ENCODE measurements at regions not wholly inside any gene's neighbourhood (a gene's known extent, or its start where the extent isn't known, plus 50 kb on each side); places are given as distances from the start of the nearest gene placed in this dataset.
"Not testable (repeated sequence)": the region's sequence is repeated elsewhere in the genome, so short reads cannot be mapped to it uniquely, and the experiment has no call there.

GRCh38 chr2:167844714-167845530 is 402.5 kb downstream of the STK39 start:
- Mint-ChIP-seq H3K27me3 (no peaks in the 10 kb centered on the region), H3K27ac (no peak overlapping the region), H3K36me3 (no peaks in the 10 kb centered on the region), H3K4me3 (no peak overlapping the region), H3K9me3 (peaks cover 20% of the 10 kb centered on the region), H3K4me1 (ENCODE audit: unreplicated experiment) (no peaks in the 10 kb centered on the region)
- DNase-seq (ENCODE audit: extremely low spot score, unreplicated experiment): no peak
- peak; percentile 46 for TF ChIP-seq CTCF (conservative IDR thresholded peaks at IDR 0.05)

DNA sequence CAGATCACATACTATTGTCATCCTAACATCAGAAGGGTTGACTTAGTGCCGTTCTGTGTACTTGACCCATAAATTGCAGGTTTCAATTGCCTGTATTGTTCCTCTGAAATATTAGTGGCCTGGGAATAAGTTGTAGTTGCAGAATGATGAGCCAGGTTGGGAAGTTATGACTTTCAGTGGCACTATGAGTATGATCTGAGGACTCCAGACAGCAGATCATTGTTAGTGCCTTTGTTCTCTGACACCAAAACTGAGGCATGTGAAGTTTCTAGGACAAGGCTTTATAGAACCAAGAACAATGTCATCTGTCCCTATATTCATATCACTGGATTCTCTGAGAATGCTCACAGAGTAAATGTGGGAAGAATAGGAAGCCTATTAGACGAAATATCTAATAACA is 403.7 kb downstream of the STK39 start:
- Mint-ChIP-seq H3K9me3 (peaks cover 13% of the 10 kb centered on the region), H3K4me1 (ENCODE audit: unreplicated experiment) (no peaks in the 10 kb centered on the region), H3K4me3 (no peak overlapping the region), H3K27me3 (no peaks in the 10 kb centered on the region), H3K27ac (no peak overlapping the region), H3K36me3 (no peaks in the 10 kb centered on the region)
- DNase-seq (ENCODE audit: extremely low spot score, unreplicated experiment): no peak
- TF ChIP-seq CTCF (conservative IDR thresholded peaks at IDR 0.05): no peak

DNA sequence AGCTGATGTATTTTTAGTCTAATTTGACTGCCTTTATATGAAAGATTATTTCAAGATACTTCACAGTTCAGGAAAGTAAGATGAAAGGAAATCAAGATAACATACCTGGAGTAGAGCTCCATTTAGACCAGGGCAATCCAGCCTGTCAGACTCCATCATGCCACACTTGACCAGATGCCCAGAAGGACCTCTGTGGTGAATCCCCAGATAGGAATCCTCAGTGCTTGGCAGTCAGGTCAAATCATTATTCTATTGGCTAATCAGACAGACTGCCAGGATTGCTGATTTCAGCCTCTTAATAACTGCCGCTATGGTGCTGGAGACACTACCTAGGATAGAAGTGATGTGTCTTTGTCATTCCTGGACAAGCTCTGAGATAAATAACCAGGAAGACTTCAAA is 404.2 kb downstream of the STK39 start:
- no peak for DNase-seq (ENCODE audit: extremely low spot score, unreplicated experiment)
- peaks cover 9% of the 10 kb centered on the region for H3K9me3 Mint-ChIP-seq
- H3K4me3 Mint-ChIP-seq: no peak overlapping the region
- H3K27ac Mint-ChIP-seq: no peak overlapping the region
- H3K27me3 Mint-ChIP-seq: no peaks in the 10 kb centered on the region
- no peak for TF ChIP-seq CTCF (conservative IDR thresholded peaks at IDR 0.05)
- no peaks in the 10 kb centered on the region for H3K36me3 Mint-ChIP-seq
- no peaks in the 10 kb centered on the region for H3K4me1 Mint-ChIP-seq (ENCODE audit: unreplicated experiment)

- H3K36me3 Mint-ChIP-seq: no peaks in the 10 kb centered on the region
- DNase-seq (ENCODE audit: extremely low spot score, unreplicated experiment): no peak
- H3K9me3 Mint-ChIP-seq: no peaks in the 10 kb centered on the region
- no peaks in the 10 kb centered on the region for H3K27me3 Mint-ChIP-seq
- no peak for TF ChIP-seq CTCF (conservative IDR thresholded peaks at IDR 0.05)
- H3K4me3 Mint-ChIP-seq: no peak overlapping the region
- no peak overlapping the region for H3K27ac Mint-ChIP-seq
- no peaks in the 10 kb centered on the region for H3K4me1 Mint-ChIP-seq (ENCODE audit: unreplicated experiment)
Measured at GRCh38 chr2:167842047-167842446, 405.3 kb downstream of the STK39 start.

DNA sequence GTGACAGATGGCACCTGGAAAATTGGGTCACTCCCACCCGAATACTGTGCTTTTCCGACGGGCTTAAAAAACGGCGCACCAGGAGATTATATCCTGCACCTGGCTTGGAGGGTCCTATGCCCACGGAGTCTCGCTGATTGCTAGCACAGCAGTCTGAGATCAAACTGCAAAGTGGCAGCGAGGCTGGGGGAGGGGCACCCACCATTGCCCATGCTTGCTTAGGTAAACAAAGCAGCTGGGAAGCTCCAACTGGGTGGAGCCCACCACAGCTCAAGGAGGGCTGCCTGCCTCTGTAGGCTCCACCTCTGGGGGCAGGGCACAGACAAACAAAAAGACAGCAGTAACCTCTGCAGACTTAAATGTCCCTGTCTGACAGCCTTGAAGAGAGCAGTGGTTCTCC is 412.1 kb downstream of the STK39 start:
- not testable (repeated sequence) for H3K9me3 Mint-ChIP-seq; H3K4me3 Mint-ChIP-seq; DNase-seq (ENCODE audit: extremely low spot score, unreplicated experiment); H3K4me1 Mint-ChIP-seq (ENCODE audit: unreplicated experiment); H3K27me3 Mint-ChIP-seq; H3K27ac Mint-ChIP-seq; H3K36me3 Mint-ChIP-seq

DNA sequence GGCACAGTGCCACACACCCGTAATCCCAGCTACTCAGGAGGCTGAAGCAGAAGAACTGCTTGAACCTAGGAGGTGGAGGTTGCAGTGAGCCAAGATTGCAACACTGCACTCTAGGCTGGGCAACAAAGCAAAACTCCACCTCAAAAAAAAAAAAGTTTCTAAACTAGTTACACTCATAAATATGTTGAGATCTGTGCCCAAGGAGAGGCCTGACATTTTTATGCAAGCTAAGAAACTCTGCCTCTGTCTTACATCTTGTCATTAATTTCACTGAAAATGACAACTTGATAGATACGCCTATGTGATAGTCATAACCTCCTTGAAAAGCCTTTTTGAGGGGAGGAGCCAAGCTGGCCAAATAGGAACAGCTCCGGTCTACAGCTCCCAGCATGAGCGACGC is 412.7 kb downstream of the STK39 start:
- H3K4me3 Mint-ChIP-seq: no peak overlapping the region
- H3K36me3 Mint-ChIP-seq: no peaks in the 10 kb centered on the region
- TF ChIP-seq CTCF (conservative IDR thresholded peaks at IDR 0.05): no peak
- no peak for DNase-seq (ENCODE audit: extremely low spot score, unreplicated experiment)
- H3K9me3 Mint-ChIP-seq: peaks cover 4% of the 10 kb centered on the region
- H3K4me1 Mint-ChIP-seq (ENCODE audit: unreplicated experiment): peaks cover 8% of the 10 kb centered on the region
- no peak overlapping the region for H3K27ac Mint-ChIP-seq
- no peaks in the 10 kb centered on the region for H3K27me3 Mint-ChIP-seq
